Body of pancreas (tissue), 4 donors: ENCODE measurements at regions not wholly inside any gene's neighbourhood (a gene's known extent, or its start where the extent isn't known, plus 50 kb on each side); places are given as distances from the start of the nearest gene placed in this dataset. TPM values are rescaled to one million over a fixed set of nuclear protein-coding genes. Genes with fewer than 3 reads are reported as not detected.

Source experiments
- ATAC-seq: fragments of 150-250 bp; one replicate; pipeline ENCODE4 v1.9.1; 2016
- DNase-seq, 4 donors: peaks; one replicate each; pipeline ENCODE4 v3.0.0-alpha.2; 2019
- H3K27ac ChIP-seq, 4 donors: fragments of 200-600 bp; sonication (generic); 1 replicate in 3 of 4; 2 replicates in 1 of 4; pipeline versions ENCODE4 v1.5.1 to v1.6.1; 2016 to 2019; ENCODE audit warnings: mild to moderate bottlenecking in 1 of 4, mixed read lengths in 1 of 4, moderate library complexity in 1 of 4
- H3K27me3 ChIP-seq, 2 donors: fragments of 200-600 bp; sonication (generic); one replicate each; pipeline ENCODE4 v1.6.0; 2016; ENCODE audit warnings: mild to moderate bottlenecking in 1 of 2
- H3K36me3 ChIP-seq, 2 donors: fragments of 200-600 bp; sonication (generic); replicated peaks in 1 of 2; 2 replicates each; pipeline ENCODE4 v1.5.1; 2016; ENCODE audit warnings: low read depth in 2 of 2; ENCODE audit not compliant: insufficient read depth in 1 of 2
- H3K4me1 ChIP-seq: fragments of 200-600 bp; sonication (generic); one replicate; pipeline ENCODE4 v1.6.0; 2016
- H3K4me3 ChIP-seq, 2 donors: fragments of 200-600 bp; sonication (generic); 1 replicate in 1 of 2; 2 replicates in 1 of 2; pipeline ENCODE4 v1.5.1; 2016 to 2019
- H3K9me3 ChIP-seq, 3 donors: fragments of 200-600 bp; sonication (generic); 1 replicate in 2 of 3; 2 replicates in 1 of 3; pipeline ENCODE4 v1.5.1; 2016
- CTCF ChIP-seq, 7 experiments: fragments of 450-650 bp in 4 of 7; fragments of 200-600 bp in 3 of 7; sonication (generic) in 3 of 7; IDR thresholded peaks; one replicate each; pipeline ENCODE4 v1.5.1; 2016 to 2019; ENCODE audit warnings: antibody characterized with exemption in 7 of 7
- POLR2A ChIP-seq, 3 donors: fragments of 450-650 bp; IDR thresholded peaks; one replicate each; pipeline ENCODE4 v1.6.1; 2016; ENCODE audit warnings: antibody characterized with exemption in 3 of 3, mild to moderate bottlenecking in 2 of 3
- WGBS, 2 donors: methylation state at CpG; one replicate each; pipeline ENCODE4 v1.1.5; 2017; 5-methylcytosine and 5-hydroxymethylcytosine counted together
- intact Hi-C: fragments of 100-400 bp; cut with DNase I; formaldehyde crosslinking; loops from one replicate; pipeline ENCODE4 v1.15.1; 2023
- small RNA-seq: library from RNA; depleted of rRNA; stranded (forward); fragments of <200 nt; gene quantifications from one replicate; pipeline ENCODE3, GENCODE V24; 2016

- 62 to 64% methylated on average over 3 of the region's 3 CpGs for WGBS, 2 donors
- Histone ChIP-seq H3K36me3 (no peaks in the 10 kb centered on the region), H3K27me3 (no peaks in the 10 kb centered on the region), H3K4me3 (no peak overlapping the region), H3K9me3 (no peaks in the 10 kb centered on the region), H3K27ac (no peak overlapping the region), H3K4me1 (peaks cover 7% of the 10 kb centered on the region)
- intact Hi-C loops: no loop called here
- ATAC-seq (no peak), DNase-seq (no peak)
- TF ChIP-seq CTCF (IDR thresholded peaks at IDR 0.05) (no peak), POLR2A (IDR thresholded peaks at IDR 0.05) (no peak)
These were observed 52.8 kb upstream of the PPP3CA start for GRCh38 chr4:101400096-101400495.

- ATAC-seq: no peak
- no peak for DNase-seq
- H3K27ac ChIP-seq: no peak overlapping the region
- no peak for TF ChIP-seq POLR2A (IDR thresholded peaks at IDR 0.05)
- no peak for TF ChIP-seq CTCF (IDR thresholded peaks at IDR 0.05)
- peaks cover 7% of the 10 kb centered on the region for H3K4me1 ChIP-seq
- no peak overlapping the region for H3K4me3 ChIP-seq
- no peaks in the 10 kb centered on the region for H3K36me3 ChIP-seq
- 92 to 94% methylated on average over 4 of the region's 4 CpGs for WGBS, 2 donors
- no peaks in the 10 kb centered on the region for H3K9me3 ChIP-seq
- H3K27me3 ChIP-seq: no peaks in the 10 kb centered on the region
- intact Hi-C loops: no loop called here
These were observed 51.5 kb upstream of the PPP3CA start for GRCh38 chr4:101398807-101399206.

Small RNAs in the stretch of these regions (small RNA-seq; reads per million reads assigned to genes)
- not detected for gene RNU6-462P
